ENCODE measurements at regions not wholly inside any gene's neighbourhood (a gene's known extent, or its start where the extent isn't known, plus 50 kb on each side); places are given as distances from the start of the nearest gene placed in this dataset.
A peak's percentile ranks its signal among the peaks of the same experiment; 100 is the strongest.

- Histone ChIP-seq H3K4me1 (no peaks in the 10 kb centered on the region), H3K9me3 (no peaks in the 10 kb centered on the region), H3K4me3 (no peak overlapping the region), H3K36me3 (no peaks in the 10 kb centered on the region), H3K27ac (no peak overlapping the region), H3K27me3 (peaks cover 0 to 4% of the 10 kb centered on the region in 2 donors)
- intact Hi-C loops (cut with DNase I; ENCODE audit: low total_unique reads), result no loop called here
- no peak for DNase-seq (ENCODE audit: low spot score in 2 of 2)
- TF ChIP-seq POLR2AphosphoS5 (IDR thresholded peaks at IDR 0.05) (no peak), POLR2A (IDR thresholded peaks at IDR 0.05) (no peak)
- TF ChIP-seq, protein P1, sequence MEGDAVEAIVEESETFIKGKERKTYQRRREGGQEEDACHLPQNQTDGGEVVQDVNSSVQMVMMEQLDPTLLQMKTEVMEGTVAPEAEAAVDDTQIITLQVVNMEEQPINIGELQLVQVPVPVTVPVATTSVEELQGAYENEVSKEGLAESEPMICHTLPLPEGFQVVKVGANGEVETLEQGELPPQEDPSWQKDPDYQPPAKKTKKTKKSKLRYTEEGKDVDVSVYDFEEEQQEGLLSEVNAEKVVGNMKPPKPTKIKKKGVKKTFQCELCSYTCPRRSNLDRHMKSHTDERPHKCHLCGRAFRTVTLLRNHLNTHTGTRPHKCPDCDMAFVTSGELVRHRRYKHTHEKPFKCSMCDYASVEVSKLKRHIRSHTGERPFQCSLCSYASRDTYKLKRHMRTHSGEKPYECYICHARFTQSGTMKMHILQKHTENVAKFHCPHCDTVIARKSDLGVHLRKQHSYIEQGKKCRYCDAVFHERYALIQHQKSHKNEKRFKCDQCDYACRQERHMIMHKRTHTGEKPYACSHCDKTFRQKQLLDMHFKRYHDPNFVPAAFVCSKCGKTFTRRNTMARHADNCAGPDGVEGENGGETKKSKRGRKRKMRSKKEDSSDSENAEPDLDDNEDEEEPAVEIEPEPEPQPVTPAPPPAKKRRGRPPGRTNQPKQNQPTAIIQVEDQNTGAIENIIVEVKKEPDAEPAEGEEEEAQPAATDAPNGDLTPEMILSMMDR (IDR thresholded peaks at IDR 0.05), result no peak
Measured at GRCh38 chr1:229838204-229838603, 212.2 kb downstream of the URB2 start.

GRCh38 chr1:229839800-229840199 lies 213.8 kb downstream of the URB2 start:
- intact Hi-C loops (cut with DNase I; ENCODE audit: low total_unique reads), result no loop called here
- no peak for DNase-seq (ENCODE audit: low spot score in 2 of 2)
- no peaks in the 10 kb centered on the region for H3K36me3 ChIP-seq
- no peaks in the 10 kb centered on the region for H3K9me3 ChIP-seq
- TF ChIP-seq POLR2AphosphoS5 (IDR thresholded peaks at IDR 0.05), result no peak
- TF ChIP-seq, protein P1 (IDR thresholded peaks at IDR 0.05), result no peak
- no peak for TF ChIP-seq POLR2A (IDR thresholded peaks at IDR 0.05)
- no peak overlapping the region for H3K27ac ChIP-seq
- H3K4me1 ChIP-seq, result no peaks in the 10 kb centered on the region
- H3K27me3 ChIP-seq, result peaks cover 0 to 4% of the 10 kb centered on the region in 2 donors
- no peak overlapping the region for H3K4me3 ChIP-seq

GRCh38 chr1:229841230-229841629 lies 215.2 kb downstream of the URB2 start:
- no peaks in the 10 kb centered on the region for H3K36me3 ChIP-seq
- no peak overlapping the region for H3K27ac ChIP-seq
- TF ChIP-seq POLR2AphosphoS5 (IDR thresholded peaks at IDR 0.05) (no peak), POLR2A (IDR thresholded peaks at IDR 0.05) (no peak)
- TF ChIP-seq, protein P1 (IDR thresholded peaks at IDR 0.05), result no peak
- intact Hi-C loops (cut with DNase I; ENCODE audit: low total_unique reads), result no loop called here
- no peaks in the 10 kb centered on the region for H3K9me3 ChIP-seq
- H3K4me3 ChIP-seq, result no peak overlapping the region
- peak in 1 of 2 donors; percentile 28 for DNase-seq (ENCODE audit: low spot score in 2 of 2)
- no peaks in the 10 kb centered on the region for H3K4me1 ChIP-seq
- H3K27me3 ChIP-seq, result no peaks in the 10 kb centered on the region

DNA sequence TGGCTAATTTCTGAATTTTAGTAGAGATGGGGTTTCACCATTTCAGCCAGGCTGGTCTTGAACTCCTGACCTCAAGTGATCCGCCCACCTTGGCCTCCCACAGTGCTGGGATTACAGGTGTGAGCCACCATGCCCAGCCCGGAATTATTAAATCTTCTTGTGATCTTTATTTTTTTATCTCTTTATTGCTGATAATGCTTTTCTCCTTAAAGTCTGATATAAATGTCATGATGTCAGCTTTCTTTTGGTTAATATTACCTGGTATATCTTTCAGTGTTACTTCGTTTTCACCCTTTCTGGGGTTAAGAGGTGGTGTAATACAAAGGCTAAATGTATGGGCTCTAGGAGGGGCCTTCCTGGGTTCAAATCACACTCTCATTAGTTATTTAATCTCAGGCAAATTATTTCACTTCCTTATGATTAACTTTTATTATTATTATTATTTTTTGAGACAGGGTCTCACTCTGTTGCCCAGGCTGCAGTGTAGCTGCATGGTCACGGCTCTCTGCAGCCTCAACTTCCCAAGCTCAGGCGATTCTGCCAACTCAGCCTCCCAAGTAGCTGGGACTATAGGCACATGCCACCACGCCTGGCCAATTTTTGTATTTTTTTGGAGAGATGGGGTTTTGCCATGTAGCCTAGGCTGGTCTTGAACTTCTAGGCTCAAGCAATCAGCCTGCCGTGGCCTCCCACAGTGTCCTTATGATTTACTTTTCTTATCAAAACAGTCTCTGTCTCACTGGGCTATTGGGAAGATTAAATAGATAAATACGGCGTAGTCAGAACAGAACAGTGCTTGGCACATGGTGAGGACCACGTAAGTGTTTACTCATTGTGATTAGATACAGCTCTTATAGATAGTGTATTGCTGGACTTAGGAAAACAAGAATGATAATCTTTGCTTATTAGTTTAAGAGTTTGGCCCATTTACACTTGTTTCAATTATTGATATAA lies 216.5 kb downstream of the URB2 start:
- Histone ChIP-seq H3K36me3 (no peaks in the 10 kb centered on the region), H3K27me3 (no peaks in the 10 kb centered on the region), H3K27ac (no peak overlapping the region), H3K4me3 (no peak overlapping the region), H3K9me3 (no peaks in the 10 kb centered on the region), H3K4me1 (no peaks in the 10 kb centered on the region)
- TF ChIP-seq POLR2AphosphoS5 (IDR thresholded peaks at IDR 0.05), result no peak
- TF ChIP-seq, protein P1 (IDR thresholded peaks at IDR 0.05), result no peak
- TF ChIP-seq POLR2A (IDR thresholded peaks at IDR 0.05), result no peak
- intact Hi-C loops (cut with DNase I; ENCODE audit: low total_unique reads), result no loop called here
- DNase-seq (ENCODE audit: low spot score in 2 of 2), result no peak

DNA sequence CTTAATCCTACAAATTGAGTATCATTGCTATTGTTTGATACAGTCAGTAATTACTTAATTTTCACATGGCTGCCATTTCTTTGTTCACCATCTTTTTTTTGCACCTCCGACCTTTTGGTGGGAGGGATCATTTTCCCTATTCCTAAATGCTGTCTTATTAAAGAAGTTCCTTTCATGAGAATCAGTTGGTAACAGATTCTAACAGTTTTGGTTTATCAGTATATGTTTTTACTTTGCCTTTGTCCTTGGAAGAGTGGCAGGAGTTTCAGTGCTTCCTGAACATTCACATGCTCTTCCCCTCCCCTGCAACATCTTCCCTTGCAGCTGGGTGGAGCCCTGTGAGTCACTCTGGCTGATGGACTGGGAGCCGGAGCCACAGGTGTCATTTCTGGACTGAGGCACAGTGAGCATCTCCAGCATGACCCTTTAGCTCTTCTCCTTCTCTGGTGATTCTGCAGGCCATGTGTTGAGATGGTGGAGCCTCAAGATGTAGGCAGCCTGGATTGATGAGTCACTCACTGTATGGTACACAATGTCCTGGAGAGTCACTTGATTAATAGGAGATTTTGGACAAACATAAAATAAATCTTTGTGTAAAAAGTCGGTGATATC lies 217.7 kb downstream of the URB2 start:
- intact Hi-C loops (cut with DNase I; ENCODE audit: low total_unique reads), result no loop called here
- Histone ChIP-seq H3K36me3 (no peaks in the 10 kb centered on the region), H3K4me3 (no peak overlapping the region), H3K9me3 (no peaks in the 10 kb centered on the region), H3K4me1 (no peaks in the 10 kb centered on the region), H3K27ac (no peak overlapping the region), H3K27me3 (no peaks in the 10 kb centered on the region)
- no peak for DNase-seq (ENCODE audit: low spot score in 2 of 2)
- TF ChIP-seq, protein P1 (IDR thresholded peaks at IDR 0.05), result no peak
- TF ChIP-seq POLR2AphosphoS5 (IDR thresholded peaks at IDR 0.05), result no peak
- TF ChIP-seq POLR2A (IDR thresholded peaks at IDR 0.05), result no peak
